ENCODE measurements at regions not wholly inside any gene's neighbourhood (a gene's known extent, or its start where the extent isn't known, plus 50 kb on each side); places are given as distances from the start of the nearest gene placed in this dataset.

DNA sequence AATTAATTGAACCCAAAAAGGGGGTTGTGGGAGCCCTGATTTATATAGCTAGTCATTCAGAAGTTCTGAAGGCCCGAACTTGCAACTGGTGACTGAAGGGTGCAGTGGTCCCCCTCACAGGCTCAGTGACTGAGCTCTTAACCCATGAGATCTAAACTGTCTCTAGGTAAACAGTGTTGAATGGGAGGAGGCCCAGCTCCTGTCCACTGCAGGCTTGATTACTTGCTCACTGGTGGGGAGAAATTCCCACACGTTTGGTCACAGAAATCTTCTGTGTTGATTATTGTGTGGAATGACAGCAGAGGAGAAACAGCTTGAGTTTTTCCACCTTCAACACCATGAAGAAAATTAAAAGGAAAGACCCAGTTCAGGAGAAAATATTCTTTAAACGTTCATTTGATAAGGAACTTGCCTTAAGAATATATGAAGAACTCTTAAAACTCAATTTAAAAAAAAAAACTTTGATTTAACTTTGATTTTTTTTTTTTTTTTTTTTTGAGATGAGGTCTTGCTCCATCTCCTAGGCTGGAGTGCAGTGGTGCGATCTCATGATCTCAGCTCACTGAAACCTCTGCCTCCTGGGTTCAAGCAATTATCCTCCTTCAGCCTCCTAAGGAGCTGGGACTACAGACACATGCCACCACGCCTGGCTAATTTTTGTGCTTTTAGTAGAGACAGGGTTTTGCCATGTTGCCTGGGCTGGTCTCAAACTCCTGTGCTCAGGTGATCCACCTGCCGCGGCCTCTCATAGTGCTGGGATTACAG lies 249.3 kb downstream of the UQCRFS1 start:
- Mint-ChIP-seq H3K27me3 (ENCODE audit: insufficient read depth, unreplicated experiment) (no peaks in the 10 kb centered on the region), H3K27ac (ENCODE audit: low read depth, unreplicated experiment) (no peak overlapping the region), H3K36me3 (ENCODE audit: insufficient read depth, unreplicated experiment) (no peaks in the 10 kb centered on the region), H3K4me1 (ENCODE audit: insufficient read depth, unreplicated experiment) (no peaks in the 10 kb centered on the region), H3K9me3 (ENCODE audit: unreplicated experiment) (peaks cover 28% of the 10 kb centered on the region), H3K4me3 (ENCODE audit: unreplicated experiment) (no peak overlapping the region)
- no TSS peak for BruUV-seq (replicated peaks)
- intact Hi-C loops (cut with micrococcal nuclease) = no loop called here
- DNase-seq (ENCODE audit: unreplicated experiment) = no peak
- ChIA-PET CTCF (interaction anchor here (0.7 kb wide), 1 partner anchor 133 kb away, joined by 3 read pairs; no protein-coding TSS in a partner anchor), POLR2A (no interaction called here)
- TF ChIP-seq, protein P1, sequence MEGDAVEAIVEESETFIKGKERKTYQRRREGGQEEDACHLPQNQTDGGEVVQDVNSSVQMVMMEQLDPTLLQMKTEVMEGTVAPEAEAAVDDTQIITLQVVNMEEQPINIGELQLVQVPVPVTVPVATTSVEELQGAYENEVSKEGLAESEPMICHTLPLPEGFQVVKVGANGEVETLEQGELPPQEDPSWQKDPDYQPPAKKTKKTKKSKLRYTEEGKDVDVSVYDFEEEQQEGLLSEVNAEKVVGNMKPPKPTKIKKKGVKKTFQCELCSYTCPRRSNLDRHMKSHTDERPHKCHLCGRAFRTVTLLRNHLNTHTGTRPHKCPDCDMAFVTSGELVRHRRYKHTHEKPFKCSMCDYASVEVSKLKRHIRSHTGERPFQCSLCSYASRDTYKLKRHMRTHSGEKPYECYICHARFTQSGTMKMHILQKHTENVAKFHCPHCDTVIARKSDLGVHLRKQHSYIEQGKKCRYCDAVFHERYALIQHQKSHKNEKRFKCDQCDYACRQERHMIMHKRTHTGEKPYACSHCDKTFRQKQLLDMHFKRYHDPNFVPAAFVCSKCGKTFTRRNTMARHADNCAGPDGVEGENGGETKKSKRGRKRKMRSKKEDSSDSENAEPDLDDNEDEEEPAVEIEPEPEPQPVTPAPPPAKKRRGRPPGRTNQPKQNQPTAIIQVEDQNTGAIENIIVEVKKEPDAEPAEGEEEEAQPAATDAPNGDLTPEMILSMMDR (IDR thresholded peaks at IDR 0.05; ENCODE audit: unreplicated experiment) = no peak

GRCh38 chr19:28961772-28962500 lies 251.0 kb downstream of the UQCRFS1 start:
- CTCF ChIA-PET = interaction anchor here (0.5 kb wide), 1 partner anchor 1083 kb away, joined by 3 read pairs; no protein-coding TSS in a partner anchor
- no peak overlapping the region for H3K4me3 Mint-ChIP-seq (ENCODE audit: unreplicated experiment)
- BruUV-seq (replicated peaks) = no TSS peak

GRCh38 chr19:28960986-28961705 lies 251.8 kb downstream of the UQCRFS1 start:
- ChIA-PET CTCF (interaction anchor here (0.6 kb wide), 1 partner anchor 1551 kb away, joined by 3 read pairs; no protein-coding TSS in a partner anchor), POLR2A (no interaction called here)
- no peak for DNase-seq (ENCODE audit: unreplicated experiment)
- no peak overlapping the region for H3K27ac Mint-ChIP-seq (ENCODE audit: low read depth, unreplicated experiment)
- TF ChIP-seq, protein P1 (IDR thresholded peaks at IDR 0.05; ENCODE audit: unreplicated experiment) = no peak
- H3K9me3 Mint-ChIP-seq (ENCODE audit: unreplicated experiment) = peaks cover 11% of the 10 kb centered on the region
- no TSS peak for BruUV-seq (replicated peaks)
- no peaks in the 10 kb centered on the region for H3K4me1 Mint-ChIP-seq (ENCODE audit: insufficient read depth, unreplicated experiment)
- H3K36me3 Mint-ChIP-seq (ENCODE audit: insufficient read depth, unreplicated experiment) = no peaks in the 10 kb centered on the region
- intact Hi-C loops (cut with micrococcal nuclease) = no loop called here
- H3K4me3 Mint-ChIP-seq (ENCODE audit: unreplicated experiment) = no peak overlapping the region
- H3K27me3 Mint-ChIP-seq (ENCODE audit: insufficient read depth, unreplicated experiment) = no peaks in the 10 kb centered on the region

More at GRCh38 chr19:28961772-28962500, 251.0 kb downstream of the UQCRFS1 start:
- Mint-ChIP-seq H3K9me3 (ENCODE audit: unreplicated experiment) (peaks cover 17% of the 10 kb centered on the region), H3K4me1 (ENCODE audit: insufficient read depth, unreplicated experiment) (no peaks in the 10 kb centered on the region), H3K27ac (ENCODE audit: low read depth, unreplicated experiment) (no peak overlapping the region), H3K27me3 (ENCODE audit: insufficient read depth, unreplicated experiment) (no peaks in the 10 kb centered on the region), H3K36me3 (ENCODE audit: insufficient read depth, unreplicated experiment) (no peaks in the 10 kb centered on the region)
- no peak for DNase-seq (ENCODE audit: unreplicated experiment)
- intact Hi-C loops (cut with micrococcal nuclease) = no loop called here
- TF ChIP-seq, protein P1 (IDR thresholded peaks at IDR 0.05; ENCODE audit: unreplicated experiment) = no peak
- POLR2A ChIA-PET = no interaction called here

DNA sequence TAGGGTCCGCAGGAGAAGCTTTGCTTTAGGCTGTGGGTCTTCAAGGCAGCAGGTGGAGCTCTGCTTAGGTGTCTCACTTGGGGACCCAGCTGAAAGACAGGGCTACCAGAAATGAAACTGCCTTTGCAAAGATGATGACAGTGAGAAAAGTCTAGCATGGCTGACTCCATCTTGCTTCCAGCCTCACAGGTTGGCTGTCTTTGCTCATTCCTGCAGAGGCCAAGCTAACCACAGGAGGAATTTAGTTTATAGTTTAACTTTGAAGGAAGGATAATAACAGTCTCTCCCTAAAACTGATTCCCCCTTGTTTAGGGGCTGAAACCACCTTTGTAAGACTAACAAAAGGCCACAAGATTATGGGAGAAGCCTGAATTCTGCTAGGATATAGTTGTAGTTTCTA lies 252.4 kb downstream of the UQCRFS1 start:
- Mint-ChIP-seq H3K4me1 (ENCODE audit: insufficient read depth, unreplicated experiment) (no peaks in the 10 kb centered on the region), H3K27me3 (ENCODE audit: insufficient read depth, unreplicated experiment) (no peaks in the 10 kb centered on the region), H3K27ac (ENCODE audit: low read depth, unreplicated experiment) (no peak overlapping the region), H3K4me3 (ENCODE audit: unreplicated experiment) (no peak overlapping the region), H3K36me3 (ENCODE audit: insufficient read depth, unreplicated experiment) (no peaks in the 10 kb centered on the region), H3K9me3 (ENCODE audit: unreplicated experiment) (peaks cover 17% of the 10 kb centered on the region)
- no TSS peak for BruUV-seq (replicated peaks)
- intact Hi-C loops (cut with micrococcal nuclease) = no loop called here
- DNase-seq (ENCODE audit: unreplicated experiment) = no peak
- TF ChIP-seq, protein P1 (IDR thresholded peaks at IDR 0.05; ENCODE audit: unreplicated experiment) = no peak
- POLR2A ChIA-PET = no interaction called here
- CTCF ChIA-PET = no interaction called here
